ENCODE measurements at regions not wholly inside any gene's neighbourhood (a gene's known extent, or its start where the extent isn't known, plus 50 kb on each side); places are given as distances from the start of the nearest gene placed in this dataset.

- Histone ChIP-seq H3K9me3 (no peaks in the 10 kb centered on the region), H3K36me3 (no peaks in the 10 kb centered on the region), H3K27me3 (no peaks in the 10 kb centered on the region), H3K4me1 (no peaks in the 10 kb centered on the region), H3K4me3 (no peak overlapping the region), H3K27ac (no peak overlapping the region)
- no peak for ATAC-seq
- intact Hi-C loops (cut with DNase I) = no loop called here
- TF ChIP-seq CTCF (IDR thresholded peaks at IDR 0.05) = no peak
- DNase-seq = no peak
Measured at GRCh38 chr5:72569408-72569944, 62.3 kb upstream of the ZNF366 start.

GRCh38 chr5:72566746-72567145, 59.5 kb upstream of the ZNF366 start:
- TF ChIP-seq CTCF (IDR thresholded peaks at IDR 0.05) = no peak
- Histone ChIP-seq H3K4me3 (no peak overlapping the region), H3K36me3 (no peaks in the 10 kb centered on the region), H3K27ac (no peak overlapping the region), H3K9me3 (no peaks in the 10 kb centered on the region), H3K4me1 (no peaks in the 10 kb centered on the region), H3K27me3 (no peaks in the 10 kb centered on the region)
- intact Hi-C loops (cut with DNase I) = no loop called here
- ATAC-seq (no peak), DNase-seq (no peak)

- intact Hi-C loops (cut with DNase I) = no loop called here
- Histone ChIP-seq H3K36me3 (no peaks in the 10 kb centered on the region), H3K4me1 (no peaks in the 10 kb centered on the region), H3K27me3 (no peaks in the 10 kb centered on the region), H3K9me3 (no peaks in the 10 kb centered on the region), H3K4me3 (no peak overlapping the region), H3K27ac (no peak overlapping the region)
- TF ChIP-seq CTCF (IDR thresholded peaks at IDR 0.05) = no peak
- ATAC-seq (no peak), DNase-seq (no peak)
Measured at GRCh38 chr5:72565513-72566289, 58.5 kb upstream of the ZNF366 start.

GRCh38 chr5:72562717-72563116, 55.5 kb upstream of the ZNF366 start:
- intact Hi-C loops (cut with DNase I) = no loop called here
- H3K4me3 ChIP-seq = no peak overlapping the region
- H3K9me3 ChIP-seq = no peaks in the 10 kb centered on the region
- H3K27me3 ChIP-seq = no peaks in the 10 kb centered on the region
- H3K27ac ChIP-seq = no peak overlapping the region
- TF ChIP-seq CTCF (IDR thresholded peaks at IDR 0.05) = no peak
- DNase-seq (no peak), ATAC-seq (no peak)
- no peaks in the 10 kb centered on the region for H3K4me1 ChIP-seq
- no peaks in the 10 kb centered on the region for H3K36me3 ChIP-seq

GRCh38 chr5:72561148-72561972, 54.1 kb upstream of the ZNF366 start:
- TF ChIP-seq CTCF (IDR thresholded peaks at IDR 0.05) = no peak
- Histone ChIP-seq H3K27me3 (peaks cover 0 to 10% of the 10 kb centered on the region in 2 donors), H3K27ac (no peak overlapping the region), H3K4me3 (no peak overlapping the region), H3K9me3 (no peaks in the 10 kb centered on the region), H3K36me3 (no peaks in the 10 kb centered on the region), H3K4me1 (peaks cover 6 to 12% of the 10 kb centered on the region in 2 donors)
- DNase-seq (no peak), ATAC-seq (no peak)
- intact Hi-C loops (cut with DNase I) = no loop called here

All from left lung (tissue), 4 donors.